Esophagus squamous epithelium (tissue), 5 donors: ENCODE measurements at regions not wholly inside any gene's neighbourhood (a gene's known extent, or its start where the extent isn't known, plus 50 kb on each side); places are given as distances from the start of the nearest gene placed in this dataset.

Experiments
- DNase-seq: peaks from one replicate; lab custom pipeline; 2025; lab: John Stamatoyannopoulos, UW
- H3K27ac ChIP-seq, 4 donors: fragments of 200-600 bp; sonication (generic); one replicate each; pipeline ENCODE4 v1.5.1; 2016 to 2019; ENCODE audit warnings: mild to moderate bottlenecking in 1 of 4
- H3K27me3 ChIP-seq, 4 donors: fragments of 200-600 bp; sonication (generic); 1 replicate in 3 of 4; 2 replicates in 1 of 4; pipeline versions ENCODE4 v1.5.1 to v1.6.0; 2017 to 2021; ENCODE audit warnings: antibody characterized with exemption in 1 of 4
- H3K36me3 ChIP-seq, 3 donors: fragments of 200-600 bp; sonication (generic); one replicate each; pipeline ENCODE4 v1.5.1; 2016 to 2019
- H3K4me1 ChIP-seq, 3 donors: fragments of 200-600 bp; sonication (generic); one replicate each; pipeline ENCODE4 v1.5.1; 2017 to 2019
- H3K4me3 ChIP-seq, 4 donors: fragments of 200-600 bp; sonication (generic); 1 replicate in 3 of 4; 2 replicates in 1 of 4; pipeline ENCODE4 v1.5.1; 2016 to 2019; ENCODE audit warnings: mild to moderate bottlenecking in 2 of 4, moderate library complexity in 1 of 4
- H3K9me3 ChIP-seq, 3 donors: fragments of 200-600 bp; sonication (generic); one replicate each; pipeline ENCODE4 v1.5.1; 2016 to 2019
- CTCF ChIP-seq, 6 experiments: fragments of 450-650 bp in 4 of 6; fragments of 200-600 bp in 2 of 6; sonication (generic) in 2 of 6; IDR thresholded peaks; one replicate each; pipeline ENCODE4 v1.5.1; 2016 to 2019; ENCODE audit warnings: antibody characterized with exemption in 6 of 6, mild to moderate bottlenecking in 4 of 6, moderate library complexity in 4 of 6
- POLR2A ChIP-seq, 4 donors: fragments of 450-650 bp; IDR thresholded peaks; one replicate each; pipeline ENCODE4 v1.6.1; 2017; ENCODE audit warnings: antibody characterized with exemption in 4 of 4, mild to moderate bottlenecking in 4 of 4, moderate library complexity in 3 of 4
- whole genome bisulfite sequencing, 2 donors: methylation state at CpG; one replicate each; pipeline ENCODE4 v1.1.5; 2018; 5-methylcytosine and 5-hydroxymethylcytosine counted together
- intact Hi-C: fragments of 100-400 bp; cut with DNase I; formaldehyde crosslinking; loops from one replicate; pipeline ENCODE4 v1.15.0; 2022
- donor health status: DM: yes; HTN: yes; CAD: no.

- Histone ChIP-seq H3K36me3 (no peaks in the 10 kb centered on the region), H3K4me1 (no peaks in the 10 kb centered on the region), H3K9me3 (peaks cover 0 to 16% (median 0%) of the 10 kb centered on the region in 3 donors), H3K27ac (no peak overlapping the region), H3K27me3 (no peaks in the 10 kb centered on the region), H3K4me3 (no peak overlapping the region)
- DNase-seq = no peak
- TF ChIP-seq CTCF (IDR thresholded peaks at IDR 0.05) (no peak), POLR2A (IDR thresholded peaks at IDR 0.05) (no peak)
- intact Hi-C loops = no loop called here
These were observed 282.4 kb upstream of the NETO1 start for GRCh38 chr18:73150199-73150598.

GRCh38 chr18:73147590-73147989, 279.8 kb upstream of the NETO1 start:
- no peaks in the 10 kb centered on the region for H3K27me3 ChIP-seq
- no peak for DNase-seq
- no peaks in the 10 kb centered on the region for H3K4me1 ChIP-seq
- intact Hi-C loops = no loop called here
- 51 to 70% methylated on average over 3 of the region's 3 CpGs for WGBS, 2 donors
- no peaks in the 10 kb centered on the region for H3K9me3 ChIP-seq
- no peaks in the 10 kb centered on the region for H3K36me3 ChIP-seq
- H3K27ac ChIP-seq = no peak overlapping the region
- no peak for TF ChIP-seq POLR2A (IDR thresholded peaks at IDR 0.05)
- no peak overlapping the region for H3K4me3 ChIP-seq

GRCh38 chr18:73144030-73144429, 276.2 kb upstream of the NETO1 start:
- Histone ChIP-seq H3K4me1 (no peaks in the 10 kb centered on the region), H3K4me3 (no peak overlapping the region), H3K27me3 (no peaks in the 10 kb centered on the region), H3K27ac (no peak overlapping the region), H3K36me3 (no peaks in the 10 kb centered on the region), H3K9me3 (no peaks in the 10 kb centered on the region)
- DNase-seq = no peak
- intact Hi-C loops = no loop called here
- WGBS, 2 donors = 89 to 92% methylated on average over 1 of the region's 1 CpG
- TF ChIP-seq POLR2A (IDR thresholded peaks at IDR 0.05) (no peak), CTCF (IDR thresholded peaks at IDR 0.05) (no peak)

- Histone ChIP-seq H3K4me3 (no peak overlapping the region), H3K27me3 (no peaks in the 10 kb centered on the region), H3K36me3 (no peaks in the 10 kb centered on the region), H3K4me1 (no peaks in the 10 kb centered on the region), H3K27ac (no peak overlapping the region), H3K9me3 (peaks cover 0 to 7% (median 0%) of the 10 kb centered on the region in 3 donors)
- intact Hi-C loops = no loop called here
- TF ChIP-seq POLR2A (IDR thresholded peaks at IDR 0.05) = no peak
- 56 to 64% methylated on average over 2 of the region's 2 CpGs for WGBS, 2 donors
- DNase-seq = no peak
These were observed 268.3 kb upstream of the NETO1 start for GRCh38 chr18:73136134-73136533.

GRCh38 chr18:73124175-73124574, 256.4 kb upstream of the NETO1 start:
- 39 to 57% methylated on average over 2 of the region's 2 CpGs for WGBS, 2 donors
- DNase-seq = no peak
- TF ChIP-seq CTCF (IDR thresholded peaks at IDR 0.05) = no peak
- no peak for TF ChIP-seq POLR2A (IDR thresholded peaks at IDR 0.05)

GRCh38 chr18:73121207-73121606, 253.4 kb upstream of the NETO1 start:
- 83 to 85% methylated on average over 1 of the region's 1 CpG for WGBS, 2 donors
- Histone ChIP-seq H3K27ac (no peak overlapping the region), H3K27me3 (no peaks in the 10 kb centered on the region), H3K4me3 (no peak overlapping the region), H3K9me3 (no peaks in the 10 kb centered on the region), H3K36me3 (no peaks in the 10 kb centered on the region), H3K4me1 (no peaks in the 10 kb centered on the region)
- no peak for DNase-seq
- intact Hi-C loops = no loop called here
- TF ChIP-seq CTCF (IDR thresholded peaks at IDR 0.05) = no peak
- TF ChIP-seq POLR2A (IDR thresholded peaks at IDR 0.05) = no peak

More at GRCh38 chr18:73124175-73124574, 256.4 kb upstream of the NETO1 start:
- intact Hi-C loops = no loop called here
- Histone ChIP-seq H3K36me3 (no peaks in the 10 kb centered on the region), H3K4me3 (no peak overlapping the region), H3K27ac (no peak overlapping the region), H3K4me1 (no peaks in the 10 kb centered on the region), H3K27me3 (no peaks in the 10 kb centered on the region), H3K9me3 (no peaks in the 10 kb centered on the region)
